ENCODE measurements at regions not wholly inside any gene's neighbourhood (a gene's known extent, or its start where the extent isn't known, plus 50 kb on each side); places are given as distances from the start of the nearest gene placed in this dataset.

DNA sequence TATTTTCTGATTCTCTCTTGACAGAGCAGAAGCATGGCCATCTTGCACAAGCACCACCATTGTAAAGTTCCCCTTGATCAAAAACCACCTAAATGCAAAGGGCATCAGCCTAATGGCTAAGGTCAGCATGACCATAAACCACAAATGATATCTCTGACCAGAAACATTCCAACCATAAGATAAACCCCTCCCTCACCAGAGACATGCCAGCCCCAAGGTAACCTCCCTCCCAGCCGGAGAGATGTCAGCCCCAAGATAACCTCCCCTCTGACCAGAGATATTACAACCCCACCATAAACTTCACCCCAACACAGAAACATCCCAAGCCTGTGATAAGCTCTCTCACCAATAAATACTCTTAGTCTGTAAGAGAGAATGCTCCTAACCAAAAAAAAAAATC lies 72.1 kb upstream of the CDK1 start (continued):
- TF ChIP-seq HNRNPLL (IDR thresholded peaks at IDR 0.05; ENCODE audit: low read depth, low read length, poor library complexity, severe bottlenecking) (no peak), SRF (CRISPR knock-in tag; IDR thresholded peaks at IDR 0.05) (no peak), GTF2A2 (tag; IDR thresholded peaks at IDR 0.05) (no peak), CHD2 (IDR thresholded peaks at IDR 0.05; ENCODE audit: low read depth, low read length) (no peak)
- TF ChIP-seq, protein P1, sequence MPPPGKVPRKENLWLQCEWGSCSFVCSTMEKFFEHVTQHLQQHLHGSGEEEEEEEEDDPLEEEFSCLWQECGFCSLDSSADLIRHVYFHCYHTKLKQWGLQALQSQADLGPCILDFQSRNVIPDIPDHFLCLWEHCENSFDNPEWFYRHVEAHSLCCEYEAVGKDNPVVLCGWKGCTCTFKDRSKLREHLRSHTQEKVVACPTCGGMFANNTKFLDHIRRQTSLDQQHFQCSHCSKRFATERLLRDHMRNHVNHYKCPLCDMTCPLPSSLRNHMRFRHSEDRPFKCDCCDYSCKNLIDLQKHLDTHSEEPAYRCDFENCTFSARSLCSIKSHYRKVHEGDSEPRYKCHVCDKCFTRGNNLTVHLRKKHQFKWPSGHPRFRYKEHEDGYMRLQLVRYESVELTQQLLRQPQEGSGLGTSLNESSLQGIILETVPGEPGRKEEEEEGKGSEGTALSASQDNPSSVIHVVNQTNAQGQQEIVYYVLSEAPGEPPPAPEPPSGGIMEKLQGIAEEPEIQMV (tag; conservative IDR thresholded peaks at IDR 0.05; ENCODE audit: low read depth) = no peak

DNA sequence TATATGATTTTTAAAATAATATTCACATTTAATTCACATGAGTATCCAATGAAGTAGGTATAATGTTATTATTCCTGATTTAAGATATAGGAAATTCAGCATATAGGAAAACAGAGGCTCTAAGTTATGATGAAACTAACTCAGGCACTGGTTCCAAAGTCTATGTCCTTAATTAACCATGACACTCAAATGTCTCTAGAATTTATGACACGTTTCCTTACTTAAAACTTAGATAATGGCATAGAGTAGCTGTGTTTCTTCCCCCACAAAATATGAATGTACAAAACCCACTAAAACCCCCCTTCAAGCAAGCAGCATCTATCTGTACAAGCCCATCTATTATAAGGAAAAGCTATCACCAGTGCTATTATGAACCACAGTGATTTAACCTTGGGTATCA lies 72.9 kb upstream of the CDK1 start:
- H3K4me2 ChIP-seq (ENCODE audit: insufficient read depth, low read length) = no peak overlapping the region
- DNase-seq (ENCODE audit: extremely low read depth in 1 of 4, low spot score in 3 of 4) (no peak), FAIRE-seq (no peak), ATAC-seq (no peak)
- H3K79me2 ChIP-seq (ENCODE audit: control insufficient read depth, insufficient read depth, low read length) = no peaks in the 10 kb centered on the region
- WGBS (ENCODE audit: insufficient coverage, low coverage, missing lambda C conversion rate) = 6% methylated on average over 1 of the region's 1 CpG
- H3K9me3 ChIP-seq (replicated peaks; ENCODE audit: control insufficient read depth, insufficient read depth, low read depth, low read length) = no peaks in the 10 kb centered on the region
- no peak overlapping the region for H2AFZ ChIP-seq (ENCODE audit: low read depth, low read length)
- no peaks in the 10 kb centered on the region for H3K36me3 ChIP-seq (ENCODE audit: control insufficient read depth, insufficient read depth, low read length)
- intact Hi-C loops (cut with micrococcal nuclease) (no loop called here), in situ Hi-C loops (cut with MboI) (no loop called here)
- TF ChIP-seq, protein P2, sequence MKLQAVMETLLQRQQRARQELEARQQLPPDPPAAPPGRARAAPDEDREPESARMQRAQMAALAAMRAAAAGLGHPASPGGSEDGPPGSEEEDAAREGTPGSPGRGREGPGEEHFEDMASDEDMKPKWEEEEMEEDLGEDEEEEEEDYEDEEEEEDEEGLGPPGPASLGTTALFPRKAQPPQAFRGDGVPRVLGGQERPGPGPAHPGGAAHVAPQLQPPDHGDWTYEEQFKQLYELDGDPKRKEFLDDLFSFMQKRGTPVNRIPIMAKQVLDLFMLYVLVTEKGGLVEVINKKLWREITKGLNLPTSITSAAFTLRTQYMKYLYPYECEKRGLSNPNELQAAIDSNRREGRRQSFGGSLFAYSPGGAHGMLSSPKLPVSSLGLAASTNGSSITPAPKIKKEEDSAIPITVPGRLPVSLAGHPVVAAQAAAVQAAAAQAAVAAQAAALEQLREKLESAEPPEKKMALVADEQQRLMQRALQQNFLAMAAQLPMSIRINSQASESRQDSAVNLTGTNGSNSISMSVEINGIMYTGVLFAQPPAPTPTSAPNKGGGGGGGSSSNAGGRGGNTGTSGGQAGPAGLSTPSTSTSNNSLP (IDR thresholded peaks at IDR 0.05; ENCODE audit: borderline replicate concordance, low read depth, low read length) = no peak
- TF ChIP-seq POLR2AphosphoS2 (IDR thresholded peaks at IDR 0.05; ENCODE audit: low read length) (no peak), BCL6 (CRISPR knock-in tag; IDR thresholded peaks at IDR 0.05) (no peak), DPF2 (IDR thresholded peaks at IDR 0.05) (no peak), SREBF2 (CRISPR knock-in tag; IDR thresholded peaks at IDR 0.05) (no peak), ARHGAP35 (IDR thresholded peaks at IDR 0.05; ENCODE audit: partially characterized antibody) (no peak), TCF3 (CRISPR knock-in tag; IDR thresholded peaks at IDR 0.05) (no peak)
- TF ChIP-seq, protein P3, sequence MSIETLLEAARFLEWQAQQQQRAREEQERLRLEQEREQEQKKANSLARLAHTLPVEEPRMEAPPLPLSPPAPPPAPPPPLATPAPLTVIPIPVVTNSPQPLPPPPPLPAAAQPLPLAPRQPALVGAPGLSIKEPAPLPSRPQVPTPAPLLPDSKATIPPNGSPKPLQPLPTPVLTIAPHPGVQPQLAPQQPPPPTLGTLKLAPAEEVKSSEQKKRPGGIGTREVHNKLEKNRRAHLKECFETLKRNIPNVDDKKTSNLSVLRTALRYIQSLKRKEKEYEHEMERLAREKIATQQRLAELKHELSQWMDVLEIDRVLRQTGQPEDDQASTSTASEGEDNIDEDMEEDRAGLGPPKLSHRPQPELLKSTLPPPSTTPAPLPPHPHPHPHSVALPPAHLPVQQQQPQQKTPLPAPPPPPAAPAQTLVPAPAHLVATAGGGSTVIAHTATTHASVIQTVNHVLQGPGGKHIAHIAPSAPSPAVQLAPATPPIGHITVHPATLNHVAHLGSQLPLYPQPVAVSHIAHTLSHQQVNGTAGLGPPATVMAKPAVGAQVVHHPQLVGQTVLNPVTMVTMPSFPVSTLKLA (conservative IDR thresholded peaks at IDR 0.05) = no peak
- TF ChIP-seq, protein P4, sequence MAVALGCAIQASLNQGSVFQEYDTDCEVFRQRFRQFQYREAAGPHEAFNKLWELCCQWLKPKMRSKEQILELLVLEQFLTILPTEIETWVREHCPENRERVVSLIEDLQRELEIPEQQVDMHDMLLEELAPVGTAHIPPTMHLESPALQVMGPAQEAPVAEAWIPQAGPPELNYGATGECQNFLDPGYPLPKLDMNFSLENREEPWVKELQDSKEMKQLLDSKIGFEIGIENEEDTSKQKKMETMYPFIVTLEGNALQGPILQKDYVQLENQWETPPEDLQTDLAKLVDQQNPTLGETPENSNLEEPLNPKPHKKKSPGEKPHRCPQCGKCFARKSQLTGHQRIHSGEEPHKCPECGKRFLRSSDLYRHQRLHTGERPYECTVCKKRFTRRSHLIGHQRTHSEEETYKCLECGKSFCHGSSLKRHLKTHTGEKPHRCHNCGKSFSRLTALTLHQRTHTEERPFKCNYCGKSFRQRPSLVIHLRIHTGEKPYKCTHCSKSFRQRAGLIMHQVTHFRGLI (CRISPR knock-in tag; IDR thresholded peaks at IDR 0.05) = no peak
- no peak overlapping the region for H3K27ac ChIP-seq (ENCODE audit: extremely low read depth, low read depth, low read length)
- no peak overlapping the region for H3K4me3 ChIP-seq
- ChIA-PET CTCF (ENCODE audit: low intra/inter-chr PET ratio) (no interaction called here), POLR2A (no interaction called here)
- H3K9me1 ChIP-seq (ENCODE audit: control insufficient read depth, insufficient read depth, low read length) = no peaks in the 10 kb centered on the region
- H3K27me3 ChIP-seq (ENCODE audit: control insufficient read depth in 2 of 2, insufficient read depth in 2 of 2, low read length in 2 of 2) = no peaks in the 10 kb centered on the region
- no peaks in the 10 kb centered on the region for H4K20me1 ChIP-seq (replicated peaks; ENCODE audit: control insufficient read depth, insufficient read depth, low read length)
- no peak overlapping the region for H3K9ac ChIP-seq (ENCODE audit: insufficient read depth in 1 of 2, low read depth in 2 of 2, low read length in 2 of 2)
- H3K4me1 ChIP-seq (replicated peaks in 1 of 2; ENCODE audit: control insufficient read depth in 2 of 2, insufficient read depth in 2 of 2, low read length in 2 of 2) = no peaks in the 10 kb centered on the region
- BruUV-seq (replicated peaks) = no TSS peak
